ENCODE measurements at regions not wholly inside any gene's neighbourhood (a gene's known extent, or its start where the extent isn't known, plus 50 kb on each side); places are given as distances from the start of the nearest gene placed in this dataset.
A peak's percentile ranks its signal among the peaks of the same experiment; 100 is the strongest.

- Histone ChIP-seq H4K8ac (ENCODE audit: low read depth, low read length) (no peak overlapping the region), H2AFZ (ENCODE audit: insufficient read depth, low read length, poor library complexity) (no peak overlapping the region), H3K9me3 (ENCODE audit: insufficient read depth, low read depth, low read length) (peaks cover 1% of the 10 kb centered on the region), H3K27ac (ENCODE audit: low read depth, low read length) (no peak overlapping the region), H3K14ac (ENCODE audit: low read length) (no peak overlapping the region), H3K4me1 (ENCODE audit: control insufficient read depth in 1 of 2, insufficient read depth in 2 of 2, low read length in 2 of 2) (no peaks in the 10 kb centered on the region), H3K4ac (ENCODE audit: low read depth, low read length) (no peak overlapping the region), H3K79me1 (ENCODE audit: low read length) (no peaks in the 10 kb centered on the region), H3K4me2 (ENCODE audit: low read length) (no peak overlapping the region), H3K9ac (ENCODE audit: low read length) (no peak overlapping the region), H2AK5ac (ENCODE audit: low read length) (no peak overlapping the region), H3K18ac (ENCODE audit: low read length) (no peak overlapping the region), H3K23ac (ENCODE audit: low read length) (no peak overlapping the region), H3K36me3 (ENCODE audit: control insufficient read depth in 1 of 2, insufficient read depth in 2 of 2, low read length in 2 of 2) (no peaks in the 10 kb centered on the region), H3K79me2 (ENCODE audit: control insufficient read depth, insufficient read depth, low read length, poor library complexity) (no peaks in the 10 kb centered on the region), H3K4me3 (ENCODE audit: low read depth, low read length) (no peak overlapping the region), H4K91ac (ENCODE audit: low read depth, low read length) (no peak overlapping the region), H3K27me3 (ENCODE audit: insufficient read depth, low read length) (no peaks in the 10 kb centered on the region), H4K12ac (ENCODE audit: low read depth, low read length) (no peak overlapping the region), H2BK5ac (ENCODE audit: low read depth, low read length, poor library complexity) (no peak overlapping the region), H2BK120ac (ENCODE audit: insufficient read depth, low read length, poor library complexity) (no peak overlapping the region), H2BK12ac (ENCODE audit: low read length) (no peak overlapping the region)
- peak; percentile 15 to 63 for DNase-seq
Observed at GRCh38 chr4:99710020-99710419, 52.4 kb upstream of the C4orf54 start.

DNA sequence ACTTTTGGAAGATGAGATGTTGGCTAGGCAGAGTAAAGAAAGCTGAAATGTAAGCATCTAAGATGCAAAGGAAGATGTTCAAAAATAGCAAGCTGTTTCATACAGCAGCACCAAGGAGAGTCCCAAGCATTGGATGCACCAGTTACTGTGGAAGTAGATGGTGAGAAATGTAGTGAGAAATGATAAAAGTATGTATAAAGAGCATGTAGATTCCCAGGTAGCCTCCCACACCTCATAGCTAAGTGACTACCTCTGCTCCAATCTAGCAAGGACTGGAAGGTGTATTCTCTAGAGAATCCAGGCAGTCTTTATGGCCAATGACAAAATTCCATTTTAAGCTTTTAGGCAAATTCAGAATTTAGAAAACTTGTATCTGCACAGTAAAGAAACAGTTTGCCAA is 50.9 kb upstream of the C4orf54 start:
- Histone ChIP-seq H2BK12ac (ENCODE audit: low read length) (no peak overlapping the region), H3K4me2 (ENCODE audit: low read length) (no peak overlapping the region), H3K23ac (ENCODE audit: low read length) (no peak overlapping the region), H3K9me3 (ENCODE audit: insufficient read depth, low read depth, low read length) (peaks cover 1% of the 10 kb centered on the region), H3K79me1 (ENCODE audit: low read length) (no peaks in the 10 kb centered on the region), H3K79me2 (ENCODE audit: control insufficient read depth, insufficient read depth, low read length, poor library complexity) (no peaks in the 10 kb centered on the region), H2AK5ac (ENCODE audit: low read length) (no peak overlapping the region), H3K27ac (ENCODE audit: low read depth, low read length) (no peak overlapping the region), H2AFZ (ENCODE audit: insufficient read depth, low read length, poor library complexity) (no peak overlapping the region), H4K91ac (ENCODE audit: low read depth, low read length) (no peak overlapping the region), H4K8ac (ENCODE audit: low read depth, low read length) (no peak overlapping the region), H3K4me1 (ENCODE audit: control insufficient read depth in 1 of 2, insufficient read depth in 2 of 2, low read length in 2 of 2) (no peaks in the 10 kb centered on the region), H3K4ac (ENCODE audit: low read depth, low read length) (no peak overlapping the region), H2BK5ac (ENCODE audit: low read depth, low read length, poor library complexity) (no peak overlapping the region), H3K14ac (ENCODE audit: low read length) (no peak overlapping the region), H4K12ac (ENCODE audit: low read depth, low read length) (no peak overlapping the region), H2BK120ac (ENCODE audit: insufficient read depth, low read length, poor library complexity) (no peak overlapping the region), H3K18ac (ENCODE audit: low read length) (no peak overlapping the region), H3K36me3 (ENCODE audit: control insufficient read depth in 1 of 2, insufficient read depth in 2 of 2, low read length in 2 of 2) (no peaks in the 10 kb centered on the region), H3K4me3 (ENCODE audit: low read depth, low read length) (no peak overlapping the region), H3K27me3 (ENCODE audit: insufficient read depth, low read length) (no peaks in the 10 kb centered on the region), H3K9ac (ENCODE audit: low read length) (no peak overlapping the region)
- DNase-seq = peak; percentile 22 to 58

Data from trophoblast cell (in vitro differentiated cells and primary cell).